ENCODE measurements at regions not wholly inside any gene's neighbourhood (a gene's known extent, or its start where the extent isn't known, plus 50 kb on each side); places are given as distances from the start of the nearest gene placed in this dataset.

GRCh38 chr2:14306268-14306861, 326.2 kb upstream of the LRATD1 start:
- H3K27me3 ChIP-seq = no peaks in the 10 kb centered on the region
- H3K36me3 ChIP-seq = no peaks in the 10 kb centered on the region
- H3K4me3 ChIP-seq = no peak overlapping the region
- no peaks in the 10 kb centered on the region for H3K9me3 ChIP-seq
- H3K4me1 ChIP-seq = no peaks in the 10 kb centered on the region
- TF ChIP-seq CTCF (IDR thresholded peaks at IDR 0.05) = no peak
- no peak overlapping the region for H3K27ac ChIP-seq
- no peak for DNase-seq (ENCODE audit: low spot score)

- DNase-seq (ENCODE audit: low spot score) = no peak
- no peaks in the 10 kb centered on the region for H3K27me3 ChIP-seq
- no peaks in the 10 kb centered on the region for H3K9me3 ChIP-seq
- H3K4me1 ChIP-seq = no peaks in the 10 kb centered on the region
- no peak for TF ChIP-seq CTCF (IDR thresholded peaks at IDR 0.05)
- H3K36me3 ChIP-seq = no peaks in the 10 kb centered on the region
- no peak overlapping the region for H3K4me3 ChIP-seq
- H3K27ac ChIP-seq = no peak overlapping the region
Observed at GRCh38 chr2:14313341-14313740, 319.2 kb upstream of the LRATD1 start.

- Histone ChIP-seq H3K4me3 (no peak overlapping the region), H3K27me3 (no peaks in the 10 kb centered on the region), H3K4me1 (no peaks in the 10 kb centered on the region), H3K36me3 (no peaks in the 10 kb centered on the region), H3K9me3 (no peaks in the 10 kb centered on the region), H3K27ac (no peak overlapping the region)
- TF ChIP-seq CTCF (IDR thresholded peaks at IDR 0.05) = no peak
- DNase-seq (ENCODE audit: low spot score) = no peak
Observed at GRCh38 chr2:14316594-14316993, 315.9 kb upstream of the LRATD1 start.

- Histone ChIP-seq H3K27ac (no peak overlapping the region), H3K9me3 (no peaks in the 10 kb centered on the region), H3K4me1 (no peaks in the 10 kb centered on the region), H3K4me3 (no peak overlapping the region), H3K27me3 (no peaks in the 10 kb centered on the region), H3K36me3 (no peaks in the 10 kb centered on the region)
- TF ChIP-seq CTCF (IDR thresholded peaks at IDR 0.05) = no peak
- no peak for DNase-seq (ENCODE audit: low spot score)
Observed at GRCh38 chr2:14321357-14321756, 311.2 kb upstream of the LRATD1 start.

- H3K27ac ChIP-seq = no peak overlapping the region
- no peak overlapping the region for H3K4me3 ChIP-seq
- H3K27me3 ChIP-seq = no peaks in the 10 kb centered on the region
- DNase-seq (ENCODE audit: low spot score) = no peak
- H3K9me3 ChIP-seq = no peaks in the 10 kb centered on the region
- no peak for TF ChIP-seq CTCF (IDR thresholded peaks at IDR 0.05)
- no peaks in the 10 kb centered on the region for H3K36me3 ChIP-seq
- no peaks in the 10 kb centered on the region for H3K4me1 ChIP-seq
Observed at GRCh38 chr2:14322306-14322705, 310.2 kb upstream of the LRATD1 start.

GRCh38 chr2:14324308-14324707, 308.2 kb upstream of the LRATD1 start:
- H3K4me1 ChIP-seq = no peaks in the 10 kb centered on the region
- no peak overlapping the region for H3K4me3 ChIP-seq
- no peaks in the 10 kb centered on the region for H3K36me3 ChIP-seq
- H3K27me3 ChIP-seq = no peaks in the 10 kb centered on the region
- H3K27ac ChIP-seq = no peak overlapping the region
- H3K9me3 ChIP-seq = no peaks in the 10 kb centered on the region
- TF ChIP-seq CTCF (IDR thresholded peaks at IDR 0.05) = no peak
- no peak for DNase-seq (ENCODE audit: low spot score)
